PC-9 (cell line): ENCODE measurements at regions not wholly inside any gene's neighbourhood (a gene's known extent, or its start where the extent isn't known, plus 50 kb on each side); places are given as distances from the start of the nearest gene placed in this dataset.

Experiments
- EZH2 ChIP-seq: fragments of 200-600 bp; sonication (generic); IDR thresholded peaks from 2 replicates; pipeline ENCODE4 v1.8.0; 2017; ENCODE audit warnings: antibody characterized with exemption, low read depth
- TF ChIP-seq, protein P1 (sequence below): fragments of 200-600 bp; sonication (generic); conservative IDR thresholded peaks from 2 replicates; pipeline ENCODE4 v1.6.1; 2017; ENCODE audit warnings: mixed run types, antibody characterized with exemption, mild to moderate bottlenecking, moderate library complexity

DNA sequence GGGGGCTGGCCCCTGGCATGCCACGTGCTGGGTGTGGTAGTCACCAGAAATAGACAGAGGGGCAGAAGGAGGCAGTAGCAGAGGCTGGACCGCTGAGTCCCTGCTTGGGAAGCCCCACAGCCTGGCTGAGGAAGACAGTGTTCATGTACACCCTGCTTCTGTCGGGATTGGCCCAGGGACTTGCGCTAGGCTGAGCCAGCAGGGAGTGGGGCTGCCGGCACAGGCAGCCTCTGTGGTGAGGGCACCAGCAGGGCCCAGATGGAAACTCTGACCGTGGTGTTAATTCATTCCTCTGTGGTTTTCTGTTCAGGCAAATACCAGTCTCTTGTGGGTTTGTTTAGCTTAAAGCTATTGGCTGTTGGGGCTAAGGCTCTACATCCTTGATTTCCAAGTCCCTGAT is 108.6 kb upstream of the RAD23B start:
- TF ChIP-seq, protein P1, sequence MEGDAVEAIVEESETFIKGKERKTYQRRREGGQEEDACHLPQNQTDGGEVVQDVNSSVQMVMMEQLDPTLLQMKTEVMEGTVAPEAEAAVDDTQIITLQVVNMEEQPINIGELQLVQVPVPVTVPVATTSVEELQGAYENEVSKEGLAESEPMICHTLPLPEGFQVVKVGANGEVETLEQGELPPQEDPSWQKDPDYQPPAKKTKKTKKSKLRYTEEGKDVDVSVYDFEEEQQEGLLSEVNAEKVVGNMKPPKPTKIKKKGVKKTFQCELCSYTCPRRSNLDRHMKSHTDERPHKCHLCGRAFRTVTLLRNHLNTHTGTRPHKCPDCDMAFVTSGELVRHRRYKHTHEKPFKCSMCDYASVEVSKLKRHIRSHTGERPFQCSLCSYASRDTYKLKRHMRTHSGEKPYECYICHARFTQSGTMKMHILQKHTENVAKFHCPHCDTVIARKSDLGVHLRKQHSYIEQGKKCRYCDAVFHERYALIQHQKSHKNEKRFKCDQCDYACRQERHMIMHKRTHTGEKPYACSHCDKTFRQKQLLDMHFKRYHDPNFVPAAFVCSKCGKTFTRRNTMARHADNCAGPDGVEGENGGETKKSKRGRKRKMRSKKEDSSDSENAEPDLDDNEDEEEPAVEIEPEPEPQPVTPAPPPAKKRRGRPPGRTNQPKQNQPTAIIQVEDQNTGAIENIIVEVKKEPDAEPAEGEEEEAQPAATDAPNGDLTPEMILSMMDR: no peak
- TF ChIP-seq EZH2: no peak
